Thyroid gland (tissue), 4 donors: ENCODE measurements at regions not wholly inside any gene's neighbourhood (a gene's known extent, or its start where the extent isn't known, plus 50 kb on each side); places are given as distances from the start of the nearest gene placed in this dataset.

Experiments used
- DNase-seq, 2 donors: peaks; one replicate each; pipeline ENCODE4 v3.0.0-alpha.2; 2019
- H3K27ac ChIP-seq, 3 donors: fragments of 200-600 bp; sonication (generic); 1 replicate in 2 of 3; 2 replicates in 1 of 3; pipeline ENCODE4 v1.5.1; 2016 to 2019; ENCODE audit warnings: mild to moderate bottlenecking in 1 of 3, moderate library complexity in 1 of 3
- H3K27me3 ChIP-seq: fragments of 200-600 bp; sonication (generic); one replicate; pipeline ENCODE4 v1.5.1; 2019
- H3K36me3 ChIP-seq, 2 donors: fragments of 200-600 bp; sonication (generic); one replicate each; pipeline ENCODE4 v1.5.1; 2016 to 2019
- H3K4me1 ChIP-seq, 2 donors: fragments of 200-600 bp; sonication (generic); one replicate each; pipeline ENCODE4 v1.5.1; 2017 to 2019
- H3K4me3 ChIP-seq, 3 donors: fragments of 200-600 bp; sonication (generic); replicated peaks in 1 of 3; 1 replicate in 2 of 3; 2 replicates in 1 of 3; pipeline ENCODE4 v1.5.1; 2016; ENCODE audit warnings: mild to moderate bottlenecking in 1 of 3
- H3K9me3 ChIP-seq: fragments of 200-600 bp; sonication (generic); one replicate; pipeline ENCODE4 v1.5.1; 2017
- POLR2A ChIP-seq, 2 donors: fragments of 450-650 bp; IDR thresholded peaks; one replicate each; pipeline ENCODE4 v1.6.1; 2017; ENCODE audit warnings: antibody characterized with exemption in 2 of 2, mild to moderate bottlenecking in 2 of 2, moderate library complexity in 1 of 2
- WGBS, 2 donors: methylation state at CpG; one replicate each; pipeline ENCODE4 v1.1.5; 2017; 5-methylcytosine and 5-hydroxymethylcytosine counted together
- intact Hi-C: fragments of 100-400 bp; cut with DNase I; formaldehyde crosslinking; loops from one replicate; pipeline ENCODE4 v1.15.1; 2023
- TF ChIP-seq, protein P1 (sequence below), 6 experiments: fragments of 200-600 bp in 3 of 6; fragments of 450-650 bp in 3 of 6; sonication (generic) in 3 of 6; IDR thresholded peaks; one replicate each; pipeline ENCODE4 v1.5.1; 2016 to 2019; ENCODE audit warnings: antibody characterized with exemption in 6 of 6, mild to moderate bottlenecking in 2 of 6, inconsistent platforms in 1 of 6, moderate library complexity in 1 of 6

- H3K36me3 ChIP-seq = no peaks in the 10 kb centered on the region
- no peak for DNase-seq
- H3K9me3 ChIP-seq = no peaks in the 10 kb centered on the region
- no peak overlapping the region for H3K27ac ChIP-seq
- H3K27me3 ChIP-seq = no peaks in the 10 kb centered on the region
- no peaks in the 10 kb centered on the region for H3K4me1 ChIP-seq
- TF ChIP-seq, protein P1, sequence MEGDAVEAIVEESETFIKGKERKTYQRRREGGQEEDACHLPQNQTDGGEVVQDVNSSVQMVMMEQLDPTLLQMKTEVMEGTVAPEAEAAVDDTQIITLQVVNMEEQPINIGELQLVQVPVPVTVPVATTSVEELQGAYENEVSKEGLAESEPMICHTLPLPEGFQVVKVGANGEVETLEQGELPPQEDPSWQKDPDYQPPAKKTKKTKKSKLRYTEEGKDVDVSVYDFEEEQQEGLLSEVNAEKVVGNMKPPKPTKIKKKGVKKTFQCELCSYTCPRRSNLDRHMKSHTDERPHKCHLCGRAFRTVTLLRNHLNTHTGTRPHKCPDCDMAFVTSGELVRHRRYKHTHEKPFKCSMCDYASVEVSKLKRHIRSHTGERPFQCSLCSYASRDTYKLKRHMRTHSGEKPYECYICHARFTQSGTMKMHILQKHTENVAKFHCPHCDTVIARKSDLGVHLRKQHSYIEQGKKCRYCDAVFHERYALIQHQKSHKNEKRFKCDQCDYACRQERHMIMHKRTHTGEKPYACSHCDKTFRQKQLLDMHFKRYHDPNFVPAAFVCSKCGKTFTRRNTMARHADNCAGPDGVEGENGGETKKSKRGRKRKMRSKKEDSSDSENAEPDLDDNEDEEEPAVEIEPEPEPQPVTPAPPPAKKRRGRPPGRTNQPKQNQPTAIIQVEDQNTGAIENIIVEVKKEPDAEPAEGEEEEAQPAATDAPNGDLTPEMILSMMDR (IDR thresholded peaks at IDR 0.05) = no peak
- no peak for TF ChIP-seq POLR2A (IDR thresholded peaks at IDR 0.05)
- no peak overlapping the region for H3K4me3 ChIP-seq
- intact Hi-C loops = no loop called here
- 55% methylated on average over 1 of the region's 1 CpG for WGBS, 2 donors
These were observed 370.9 kb downstream of the COL12A1 start for GRCh38 chr6:74834967-74835366.

- no peaks in the 10 kb centered on the region for H3K27me3 ChIP-seq
- H3K4me1 ChIP-seq = no peaks in the 10 kb centered on the region
- 63 to 65% methylated on average over 6 of the region's 6 CpGs for WGBS, 2 donors
- no peak overlapping the region for H3K27ac ChIP-seq
- H3K4me3 ChIP-seq = no peak overlapping the region
- H3K9me3 ChIP-seq = no peaks in the 10 kb centered on the region
- TF ChIP-seq, protein P1 (IDR thresholded peaks at IDR 0.05) = no peak
- no peak for TF ChIP-seq POLR2A (IDR thresholded peaks at IDR 0.05)
- no peak for DNase-seq
- no peaks in the 10 kb centered on the region for H3K36me3 ChIP-seq
- intact Hi-C loops = no loop called here
These were observed 379.6 kb downstream of the COL12A1 start for GRCh38 chr6:74826263-74826662.

DNA sequence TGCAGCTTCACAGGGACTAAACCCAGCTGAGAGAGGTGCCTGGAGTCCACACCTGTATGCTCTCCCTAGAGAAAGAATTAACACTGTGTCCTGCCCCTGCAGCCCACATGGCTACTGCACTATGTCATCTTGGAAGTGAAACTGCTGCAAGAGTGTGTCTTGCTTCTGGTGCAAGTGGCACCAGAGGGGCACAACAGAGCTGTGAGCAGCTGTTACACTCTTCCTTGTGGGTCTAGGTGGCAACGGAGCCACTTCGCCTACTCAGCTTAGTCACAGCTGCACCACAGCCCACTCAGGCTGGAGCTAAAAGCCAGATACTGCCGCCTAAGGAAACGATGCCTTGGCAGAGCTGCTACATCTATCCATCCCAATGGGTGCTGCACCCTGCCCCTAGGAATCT, 391.4 kb downstream of the COL12A1 start:
- intact Hi-C loops = no loop called here
- TF ChIP-seq, protein P1 (IDR thresholded peaks at IDR 0.05) = no peak
- TF ChIP-seq POLR2A (IDR thresholded peaks at IDR 0.05) = no peak
- no peak for DNase-seq
- WGBS, 2 donors = 94 to 97% methylated on average over 4 of the region's 4 CpGs
- Histone ChIP-seq H3K27ac (no peak overlapping the region), H3K36me3 (no peaks in the 10 kb centered on the region), H3K4me3 (no peak overlapping the region), H3K4me1 (no peaks in the 10 kb centered on the region), H3K27me3 (no peaks in the 10 kb centered on the region), H3K9me3 (no peaks in the 10 kb centered on the region)

- Histone ChIP-seq H3K9me3 (no peaks in the 10 kb centered on the region), H3K27ac (no peak overlapping the region), H3K36me3 (no peaks in the 10 kb centered on the region), H3K27me3 (no peaks in the 10 kb centered on the region), H3K4me1 (no peaks in the 10 kb centered on the region), H3K4me3 (no peak overlapping the region)
- TF ChIP-seq POLR2A (IDR thresholded peaks at IDR 0.05) = no peak
- TF ChIP-seq, protein P1 (IDR thresholded peaks at IDR 0.05) = no peak
- no peak for DNase-seq
- WGBS, 2 donors = 83 to 92% methylated on average over 2 of the region's 2 CpGs
- intact Hi-C loops = no loop called here
These were observed 398.2 kb downstream of the COL12A1 start for GRCh38 chr6:74807674-74808073.

DNA sequence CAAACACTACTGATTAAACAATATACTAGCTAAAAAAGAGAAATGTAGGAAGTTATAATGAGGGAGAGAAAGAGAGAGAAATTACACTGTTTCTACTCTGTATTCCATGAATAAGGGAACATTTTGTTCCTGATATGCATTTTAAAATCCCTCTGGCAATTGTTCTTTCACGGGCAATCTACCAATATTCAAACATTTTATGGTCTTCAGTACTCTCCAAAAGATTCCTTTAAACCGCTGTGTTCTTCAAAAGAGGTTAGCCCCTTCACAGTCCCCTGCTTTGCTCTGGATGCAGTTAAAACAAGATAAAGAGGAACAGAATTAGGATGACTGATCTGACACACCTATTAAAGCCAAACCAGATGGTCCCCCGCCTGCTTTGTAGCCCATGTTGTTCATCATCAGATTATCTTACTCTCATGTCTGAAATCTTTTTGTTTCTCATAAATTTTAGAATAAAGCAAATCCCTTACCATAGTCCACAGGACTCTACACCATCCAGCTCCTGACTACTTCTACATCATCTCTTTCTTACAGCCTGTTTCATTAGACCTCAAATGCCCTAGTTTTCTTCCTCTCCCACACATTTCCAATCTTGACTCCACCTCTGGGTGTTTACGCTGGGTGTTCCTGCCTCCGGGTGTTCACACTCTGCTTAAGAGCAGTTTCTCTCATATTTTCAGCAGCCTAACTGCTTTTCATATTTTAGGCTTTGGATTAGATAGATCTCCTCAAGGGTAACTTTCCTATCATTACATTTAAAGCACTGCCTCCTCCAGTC, 399.7 kb downstream of the COL12A1 start:
- intact Hi-C loops = no loop called here
- H3K9me3 ChIP-seq = no peaks in the 10 kb centered on the region
- no peaks in the 10 kb centered on the region for H3K27me3 ChIP-seq
- no peaks in the 10 kb centered on the region for H3K4me1 ChIP-seq
- WGBS, 2 donors = 62 to 70% methylated on average over 5 of the region's 5 CpGs
- DNase-seq = no peak
- H3K4me3 ChIP-seq = no peak overlapping the region
- H3K36me3 ChIP-seq = no peaks in the 10 kb centered on the region
- H3K27ac ChIP-seq = no peak overlapping the region
- TF ChIP-seq POLR2A (IDR thresholded peaks at IDR 0.05) = no peak
- TF ChIP-seq, protein P1 (IDR thresholded peaks at IDR 0.05) = no peak
